GM12801 (cell line): ENCODE measurements at regions not wholly inside any gene's neighbourhood (a gene's known extent, or its start where the extent isn't known, plus 50 kb on each side); places are given as distances from the start of the nearest gene placed in this dataset.

ENCODE experiments used
- CTCF ChIP-seq: IDR thresholded peaks from one replicate; pipeline ENCODE4 v1.5.1; 2011; ENCODE audit warnings: control low read depth; ENCODE audit not compliant: insufficient read length; ENCODE audit errors: extremely low read depth

- TF ChIP-seq CTCF = no peak
Observed at GRCh38 chr11:38446336-38446735, 1848.3 kb upstream of the RAG2 start.

GRCh38 chr11:38438091-38438490 is 1840.1 kb upstream of the RAG2 start:
- TF ChIP-seq CTCF = no peak

GRCh38 chr11:38425578-38425977 is 1827.5 kb upstream of the RAG2 start:
- no peak for TF ChIP-seq CTCF

GRCh38 chr11:38423042-38423441 is 1825.0 kb upstream of the RAG2 start:
- TF ChIP-seq CTCF = no peak

GRCh38 chr11:38416141-38416540 is 1818.1 kb upstream of the RAG2 start:
- TF ChIP-seq CTCF = no peak

GRCh38 chr11:38411149-38411548 is 1813.1 kb upstream of the RAG2 start:
- no peak for TF ChIP-seq CTCF

GRCh38 chr11:38402063-38402462 is 1804.0 kb upstream of the RAG2 start:
- TF ChIP-seq CTCF = no peak

- no peak for TF ChIP-seq CTCF
Observed at GRCh38 chr11:38392176-38392575, 1794.1 kb upstream of the RAG2 start.
